Jurkat, Clone E6-1 (cell line): ENCODE measurements at regions not wholly inside any gene's neighbourhood (a gene's known extent, or its start where the extent isn't known, plus 50 kb on each side); places are given as distances from the start of the nearest gene placed in this dataset.
"Not testable (repeated sequence)": the region's sequence is repeated elsewhere in the genome, so short reads cannot be mapped to it uniquely, and the experiment has no call there.

Experiments
- DNase-seq: peaks from one replicate; pipeline ENCODE4 v3.0.0-alpha.2; 2011; ENCODE audit warnings: low read depth, low spot score
- H3K4me3 ChIP-seq: 2 replicates; pipeline ENCODE4 v1.5.1; 2011; ENCODE audit warnings: mild to moderate bottlenecking, low read length, control low read depth, moderate library complexity

DNA sequence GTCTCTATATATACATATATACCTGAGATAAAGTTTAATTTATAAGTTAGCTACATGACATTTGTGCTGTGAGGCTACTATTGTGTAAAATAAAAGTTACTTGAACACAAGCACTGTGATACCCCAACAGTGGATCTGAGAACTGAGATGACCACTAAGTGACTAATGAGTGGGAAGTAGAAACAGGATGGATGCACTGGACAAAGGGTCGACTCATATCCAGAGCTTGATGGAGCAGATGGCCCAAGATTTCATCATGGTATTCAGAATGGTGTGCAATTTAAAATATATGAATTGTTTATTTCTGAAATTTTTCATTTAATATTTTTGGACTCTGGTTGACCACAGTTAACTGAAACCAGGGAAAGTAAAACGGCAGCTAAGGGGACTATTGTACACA is 908.6 kb upstream of the MDGA2 start:
- no peak overlapping the region for H3K4me3 ChIP-seq
- DNase-seq: no peak

DNA sequence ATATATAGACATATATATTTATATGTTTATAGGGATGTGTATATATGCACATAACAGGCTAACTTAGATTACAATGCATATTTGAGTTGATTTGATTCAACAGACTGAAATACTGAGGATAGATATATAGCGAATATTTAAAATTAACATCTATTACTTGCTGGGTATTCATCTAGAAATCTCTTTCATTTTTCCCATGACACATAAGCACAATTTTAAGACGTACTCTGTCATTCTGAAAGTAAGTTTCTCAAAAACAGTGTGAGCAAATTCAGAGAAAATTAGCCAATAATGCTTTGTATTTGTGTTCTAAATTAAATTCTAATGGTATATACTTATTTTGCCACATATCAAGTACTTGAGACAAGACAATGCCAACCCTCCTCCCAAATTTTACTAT is 907.5 kb upstream of the MDGA2 start:
- H3K4me3 ChIP-seq: no peak overlapping the region
- DNase-seq: no peak

DNA sequence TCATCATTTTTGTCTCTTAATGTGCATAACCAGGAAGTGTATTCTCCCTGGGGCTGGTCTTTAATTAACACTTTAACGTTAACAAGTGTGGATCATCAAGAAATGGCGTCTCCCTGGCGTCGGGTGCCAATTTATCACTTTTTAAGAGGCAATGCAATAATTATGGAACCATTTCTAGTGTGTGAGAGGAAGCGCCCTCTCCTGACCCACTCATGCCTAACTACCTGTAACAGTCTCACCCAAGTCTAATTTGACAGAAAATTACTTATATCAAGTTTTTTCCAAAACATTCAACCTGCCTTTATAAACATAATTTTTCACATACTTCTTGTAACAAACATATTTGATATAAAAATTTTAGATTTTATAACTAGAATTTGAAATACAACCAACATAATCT is 905.3 kb upstream of the MDGA2 start:
- no peak for DNase-seq
- H3K4me3 ChIP-seq: no peak overlapping the region

DNA sequence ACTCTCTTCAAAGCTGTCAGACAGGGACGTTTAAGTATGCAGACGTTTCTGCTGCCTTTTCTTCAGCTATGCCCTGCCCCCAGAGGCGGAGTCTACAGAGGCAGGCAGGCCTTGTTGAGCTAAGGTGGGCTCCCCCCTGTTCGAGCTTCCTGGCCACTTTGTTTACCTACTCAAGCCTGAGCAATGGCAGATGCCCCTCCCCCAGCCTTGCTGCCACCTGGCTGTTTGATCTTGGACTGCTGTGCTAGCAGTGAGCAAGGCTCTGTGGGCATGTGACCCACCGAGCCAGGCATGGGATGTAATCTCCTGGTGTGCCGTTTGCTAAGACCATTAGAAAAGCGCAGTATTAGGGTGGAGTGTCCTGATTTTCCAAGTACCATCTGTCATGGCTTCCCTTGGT is 900.4 kb upstream of the MDGA2 start:
- no peak overlapping the region for H3K4me3 ChIP-seq
- peak; percentile 6 for DNase-seq

DNA sequence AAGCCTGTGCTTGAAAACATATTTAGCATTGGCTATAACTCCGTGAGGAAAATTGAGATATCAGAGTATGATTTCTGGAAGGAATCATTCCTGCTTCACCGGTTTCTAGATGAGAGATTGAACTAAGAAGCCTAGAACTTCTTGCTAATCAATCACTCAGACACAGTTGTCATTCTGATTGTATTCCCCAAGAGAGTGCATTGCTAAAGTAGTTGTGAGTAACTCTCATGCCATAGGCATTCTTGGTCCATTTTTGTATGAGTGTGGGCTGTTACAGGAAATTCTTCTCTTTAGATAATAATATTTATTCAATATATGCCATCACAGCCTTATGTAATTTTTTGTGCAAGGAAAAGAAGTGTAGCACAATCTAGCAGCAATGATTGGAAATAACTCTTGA is 893.3 kb upstream of the MDGA2 start:
- no peak for DNase-seq
- H3K4me3 ChIP-seq: no peak overlapping the region

DNA sequence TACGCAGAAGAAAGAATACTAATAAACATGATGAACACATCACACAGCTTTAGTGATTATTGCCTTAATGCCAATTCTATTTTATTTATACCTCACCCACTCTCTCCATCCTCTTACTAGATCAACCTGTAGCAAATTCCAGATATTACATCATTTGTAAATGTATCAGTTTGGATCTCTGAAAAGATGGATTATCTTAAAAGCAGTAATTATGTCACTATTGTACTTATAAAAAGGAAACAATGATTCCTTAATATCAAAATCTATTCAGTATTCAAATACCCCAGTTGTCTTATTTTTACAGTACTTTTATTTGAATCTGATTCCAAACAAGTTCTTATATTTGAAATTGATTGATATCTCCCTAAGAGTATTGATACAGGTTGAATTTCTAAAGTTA is 892.8 kb upstream of the MDGA2 start:
- no peak for DNase-seq
- no peak overlapping the region for H3K4me3 ChIP-seq

DNA sequence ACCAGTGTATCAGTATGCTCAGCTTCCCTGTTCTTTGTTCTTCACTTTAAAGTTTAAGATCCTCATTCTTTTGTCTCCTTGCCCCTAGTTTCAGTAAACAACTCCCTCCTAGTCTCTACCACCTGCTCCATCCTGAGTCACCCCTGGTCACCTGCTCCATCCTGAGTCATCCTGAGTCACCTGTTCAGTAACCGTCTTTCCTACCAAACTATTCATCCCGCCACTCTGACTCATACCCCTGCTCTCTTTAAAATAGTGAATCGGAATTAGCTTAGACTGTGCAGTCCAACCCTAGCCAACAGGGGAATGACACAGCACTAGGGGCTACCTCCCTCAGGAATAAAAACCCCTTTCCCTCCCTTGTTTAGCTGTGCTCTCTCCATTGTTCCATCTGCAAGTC is 888.1 kb upstream of the MDGA2 start:
- no peak for DNase-seq

DNA sequence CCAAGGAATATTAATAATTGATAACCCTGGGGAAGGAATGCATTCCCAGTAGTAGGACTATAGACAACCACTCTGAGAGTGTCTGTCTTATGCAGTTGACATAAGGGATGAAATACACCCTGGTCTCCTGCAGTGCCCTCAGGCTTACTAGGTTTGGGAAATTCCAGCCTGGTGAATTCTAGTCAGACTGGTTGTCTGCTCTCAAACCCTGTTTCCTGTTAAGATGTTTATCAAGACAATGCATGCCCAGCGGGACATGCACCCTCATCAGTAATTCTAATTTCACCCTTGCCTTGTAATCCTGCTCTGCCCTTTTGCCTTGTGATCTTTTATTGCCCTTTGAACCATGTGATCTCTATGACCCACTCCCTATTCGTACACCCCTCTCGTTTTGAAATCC is 886.0 kb upstream of the MDGA2 start:
- not testable (repeated sequence) for H3K4me3 ChIP-seq, DNase-seq

More for the DNA sequence above, 888.1 kb upstream of the MDGA2 start:
- no peak overlapping the region for H3K4me3 ChIP-seq

DNA sequence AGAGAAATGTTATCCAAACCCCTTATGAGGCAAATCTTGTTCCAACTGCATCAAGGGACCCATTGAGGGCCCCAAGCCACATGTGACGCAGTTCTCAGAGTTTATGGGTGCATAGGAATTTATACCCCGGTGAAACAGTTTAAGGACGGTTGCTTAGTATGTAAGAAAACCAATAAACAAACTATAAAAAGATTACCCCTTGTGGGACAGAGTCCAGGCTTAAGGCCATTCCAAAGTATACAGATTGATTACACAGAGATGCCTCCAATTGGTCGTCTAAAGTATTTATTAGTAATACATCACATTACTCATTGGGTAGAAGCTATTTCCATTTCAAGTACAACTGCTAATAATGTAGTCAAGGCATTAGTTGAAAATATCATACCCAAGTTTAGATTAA is 885.0 kb upstream of the MDGA2 start:
- no peak overlapping the region for H3K4me3 ChIP-seq
- no peak for DNase-seq

DNA sequence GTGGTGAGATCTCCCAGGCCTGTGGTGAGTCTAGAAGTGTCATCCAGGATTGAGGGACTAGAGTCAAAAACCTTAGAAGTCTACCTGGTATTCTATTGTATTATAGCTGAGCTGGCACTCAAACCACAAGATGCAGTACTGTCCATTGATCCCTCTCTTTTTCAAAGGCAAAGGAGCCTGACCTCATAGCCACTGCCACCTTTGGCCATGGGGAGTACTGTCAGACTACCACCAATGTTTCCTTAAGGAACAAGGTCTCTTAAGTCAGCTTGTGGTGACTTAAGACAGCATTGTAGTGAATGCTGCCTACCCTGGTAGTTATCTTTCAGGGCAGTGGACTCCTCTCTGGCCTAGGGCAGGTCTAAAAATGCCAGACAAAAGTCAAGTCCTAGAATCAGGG is 878.0 kb upstream of the MDGA2 start:
- H3K4me3 ChIP-seq: no peak overlapping the region
- DNase-seq: no peak

DNA sequence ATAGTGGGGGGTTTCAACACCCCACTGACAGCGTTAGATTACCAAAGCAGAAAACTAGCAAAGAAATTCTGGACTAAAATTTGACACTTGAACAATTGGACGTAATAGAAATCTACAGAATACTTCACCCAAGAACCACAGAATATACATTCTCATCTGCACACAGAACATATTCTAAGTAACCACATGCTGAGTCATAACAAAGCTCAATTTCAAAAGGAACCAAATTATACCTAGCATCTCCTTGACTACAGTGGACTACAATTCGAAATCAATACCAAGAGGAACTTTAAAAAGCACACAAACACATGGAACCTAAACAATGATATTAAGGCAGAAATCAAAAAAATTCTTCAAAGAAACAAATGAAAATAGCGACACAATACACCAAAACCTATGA is 871.6 kb upstream of the MDGA2 start:
- no peak overlapping the region for H3K4me3 ChIP-seq
- no peak for DNase-seq

DNA sequence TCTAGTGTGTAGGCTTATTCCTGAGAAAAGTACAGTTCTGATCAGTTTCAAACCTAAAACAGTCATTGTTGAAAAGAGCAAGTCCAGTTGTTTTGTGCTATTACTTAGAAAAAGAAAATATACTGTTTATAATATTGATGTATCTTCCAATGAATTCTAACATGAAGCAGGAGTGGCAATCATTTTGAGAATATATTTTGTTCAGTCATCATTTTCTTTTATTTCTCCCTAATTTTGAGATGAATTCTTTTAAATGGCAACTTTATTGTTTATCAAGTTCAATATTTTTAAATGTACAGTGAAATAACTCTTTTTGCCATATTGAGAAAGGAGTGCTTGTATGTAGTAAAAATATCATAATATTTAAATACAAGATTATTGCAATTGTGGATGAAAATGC is 862.2 kb upstream of the MDGA2 start:
- H3K4me3 ChIP-seq: no peak overlapping the region
- DNase-seq: no peak

DNA sequence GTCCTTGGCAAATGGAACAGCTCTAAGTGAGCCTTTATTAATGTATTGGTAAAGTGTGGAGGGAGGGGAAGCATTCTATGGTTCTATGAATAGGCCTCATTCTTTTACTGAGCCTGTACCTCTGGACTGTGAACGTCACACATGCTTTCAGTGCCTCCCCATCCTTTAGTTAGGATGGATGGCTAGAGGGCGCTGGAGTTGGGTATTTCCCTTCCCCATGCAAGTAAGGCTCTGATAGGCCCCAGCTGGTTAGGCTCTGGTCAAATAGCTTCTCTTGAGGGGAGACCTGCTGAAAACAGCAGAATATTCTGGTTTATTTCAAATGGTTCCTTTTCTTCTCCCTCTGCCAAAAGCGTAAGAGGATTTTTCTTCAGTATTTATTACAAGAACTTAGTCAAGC is 860.9 kb upstream of the MDGA2 start:
- DNase-seq: peak; percentile 7
- no peak overlapping the region for H3K4me3 ChIP-seq

DNA sequence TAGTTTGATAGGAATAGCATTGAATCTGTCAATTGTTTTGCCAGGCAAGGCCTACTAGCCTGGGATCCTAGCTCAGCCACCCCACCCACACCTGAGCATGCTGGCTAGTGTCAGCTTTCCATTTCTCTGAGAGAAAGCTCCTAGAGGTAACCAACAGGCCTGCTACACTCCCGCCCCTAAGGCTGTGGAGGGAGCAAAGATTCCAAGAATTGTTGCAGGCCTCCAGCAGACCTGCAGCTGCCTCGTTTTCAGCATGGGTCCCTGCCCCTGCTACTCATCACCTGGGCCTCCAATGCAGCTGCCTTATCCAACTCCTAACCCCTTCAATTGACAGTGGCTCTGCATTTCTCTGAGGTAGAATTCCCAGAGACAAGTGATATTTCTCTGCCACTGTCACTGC is 852.4 kb upstream of the MDGA2 start:
- DNase-seq: no peak

DNA sequence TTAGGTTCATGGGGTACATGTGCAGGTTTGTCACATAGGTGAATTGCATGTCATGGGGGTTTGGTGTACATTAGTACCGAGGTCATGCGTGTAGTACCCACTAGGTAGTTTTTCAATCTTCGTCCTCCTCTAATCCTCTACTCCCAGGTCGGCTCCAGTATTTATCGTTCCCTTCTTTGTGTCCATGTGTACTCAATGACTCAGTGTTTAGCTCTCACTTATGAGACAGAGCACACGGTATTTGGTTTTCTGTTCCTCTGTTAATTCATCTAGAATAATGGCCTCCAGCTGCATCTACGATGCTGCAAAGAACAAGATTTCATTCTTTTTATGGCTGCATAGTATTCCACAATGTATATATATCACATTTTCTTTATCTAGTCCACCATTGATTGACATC is 850.9 kb upstream of the MDGA2 start:
- DNase-seq: no peak
- no peak overlapping the region for H3K4me3 ChIP-seq

More for the DNA sequence above, 852.4 kb upstream of the MDGA2 start:
- H3K4me3 ChIP-seq: no peak overlapping the region

DNA sequence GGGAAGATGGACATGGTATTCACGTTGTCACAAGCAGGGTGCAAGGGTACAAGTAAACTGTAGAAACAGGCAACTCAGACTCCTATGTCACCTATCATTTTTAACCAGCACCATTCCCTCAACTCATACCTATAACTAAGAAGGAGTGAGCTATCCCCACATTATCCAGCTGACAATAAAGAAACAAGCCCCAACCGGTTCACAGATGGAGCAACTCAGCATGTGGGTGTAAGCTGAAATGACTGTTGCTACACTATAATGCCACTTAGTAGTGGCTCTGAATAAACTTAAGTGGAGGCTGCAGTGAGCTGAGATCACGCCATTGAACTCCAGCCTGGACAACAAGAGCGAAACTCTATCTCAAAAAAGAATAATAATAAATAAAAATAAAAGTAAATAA is 829.5 kb upstream of the MDGA2 start:
- DNase-seq: no peak
- no peak overlapping the region for H3K4me3 ChIP-seq

DNA sequence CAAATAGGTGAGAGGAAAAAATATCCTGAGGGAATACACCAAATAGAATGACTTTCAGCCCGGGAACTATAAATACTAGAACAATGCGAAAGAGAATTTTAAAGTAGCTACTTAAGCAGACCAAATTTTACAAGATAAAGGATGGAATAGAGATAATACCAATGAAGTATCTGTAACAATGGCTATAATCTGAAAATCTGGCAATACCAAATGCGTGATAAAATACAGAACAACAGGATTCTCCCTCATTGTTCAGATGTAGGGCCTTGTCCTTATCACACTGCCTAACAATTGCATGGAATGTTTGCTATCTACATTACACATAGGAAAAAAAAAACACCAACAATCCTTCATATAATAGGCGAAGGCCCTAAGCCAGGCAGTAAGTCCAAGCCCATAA is 815.4 kb upstream of the MDGA2 start:
- DNase-seq: no peak
- no peak overlapping the region for H3K4me3 ChIP-seq

DNA sequence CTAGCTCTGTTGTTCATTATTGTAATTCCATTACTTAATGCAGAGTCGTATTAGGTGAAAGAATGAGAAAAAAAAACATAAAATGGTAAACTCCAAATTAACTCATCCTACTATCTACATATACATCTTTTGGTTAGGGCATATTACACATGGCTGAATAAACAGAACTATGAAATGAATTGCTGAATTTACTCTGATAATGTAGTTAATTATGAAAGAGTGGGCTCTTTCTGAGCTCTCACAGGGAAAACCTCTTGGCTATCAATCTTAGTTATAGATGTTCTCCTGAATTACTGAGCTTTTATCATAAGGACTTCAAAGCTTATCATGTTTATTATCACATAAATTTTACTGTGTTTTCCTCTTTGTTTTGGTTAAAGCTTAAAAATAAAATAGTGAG is 798.5 kb upstream of the MDGA2 start:
- DNase-seq: no peak
- no peak overlapping the region for H3K4me3 ChIP-seq

DNA sequence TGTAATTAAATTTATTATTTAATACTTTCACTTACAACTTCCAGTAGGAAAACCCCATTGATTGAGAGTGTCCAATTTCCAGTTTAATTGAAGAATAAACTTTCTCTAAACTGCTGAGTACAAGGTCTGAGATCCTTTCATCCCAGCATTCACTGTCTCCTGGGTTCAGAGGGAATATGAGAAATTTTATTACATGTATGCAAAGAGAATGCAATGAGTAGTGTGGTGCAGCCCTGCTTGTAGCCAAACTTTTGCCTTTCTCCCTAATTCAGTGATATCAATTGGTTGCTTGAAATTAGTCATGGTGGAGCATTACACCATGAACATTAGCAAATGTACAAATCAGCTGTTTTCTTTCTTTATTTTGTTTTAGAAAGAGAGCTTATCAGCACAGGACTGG is 780.6 kb upstream of the MDGA2 start:
- DNase-seq: no peak
- no peak overlapping the region for H3K4me3 ChIP-seq

DNA sequence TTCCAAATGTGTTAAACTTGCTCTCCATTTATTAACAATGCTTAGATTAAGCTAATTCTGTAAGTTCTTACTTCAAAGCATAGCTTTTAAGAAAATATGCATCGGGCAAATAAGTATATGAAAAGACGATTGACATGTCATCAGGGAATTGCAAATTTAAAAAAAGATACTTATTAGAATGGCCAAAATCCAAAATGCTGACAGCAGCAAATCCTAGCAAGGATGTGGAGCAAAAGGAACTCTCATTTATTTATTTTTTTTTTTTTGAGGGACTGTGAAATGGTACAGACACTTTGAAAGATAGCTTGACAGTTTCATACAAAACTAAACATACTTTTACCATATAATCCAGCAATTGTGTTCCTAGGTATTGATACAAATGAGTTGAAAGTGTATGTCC is 779.5 kb upstream of the MDGA2 start:
- no peak for DNase-seq
- no peak overlapping the region for H3K4me3 ChIP-seq

DNA sequence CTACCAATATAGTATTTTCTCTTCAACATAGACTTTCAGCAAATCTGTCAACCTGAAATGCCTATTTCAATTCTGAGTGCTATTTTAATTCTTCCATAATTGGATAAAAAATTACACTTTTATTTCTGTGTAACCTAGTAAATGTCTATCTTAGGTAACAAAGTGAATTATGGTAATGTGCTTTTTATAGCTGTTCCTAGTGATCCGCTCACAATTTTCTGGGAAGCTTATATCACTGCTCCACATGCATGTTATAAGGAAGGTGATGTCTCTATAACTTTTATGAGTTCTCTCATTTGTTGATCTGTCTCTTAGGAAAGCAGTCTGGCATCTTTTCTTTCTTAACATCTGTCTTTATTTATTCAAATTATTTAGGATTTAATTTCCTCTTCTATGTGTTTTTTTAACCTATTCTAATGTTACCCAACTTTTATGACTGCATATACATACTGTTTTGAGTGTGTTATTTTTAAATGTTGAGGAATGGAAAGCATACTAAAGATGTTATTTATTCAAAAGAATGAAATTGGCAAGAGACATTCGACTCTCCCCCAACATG is 777.1 kb upstream of the MDGA2 start:
- H3K4me3 ChIP-seq: no peak overlapping the region
- no peak for DNase-seq

DNA sequence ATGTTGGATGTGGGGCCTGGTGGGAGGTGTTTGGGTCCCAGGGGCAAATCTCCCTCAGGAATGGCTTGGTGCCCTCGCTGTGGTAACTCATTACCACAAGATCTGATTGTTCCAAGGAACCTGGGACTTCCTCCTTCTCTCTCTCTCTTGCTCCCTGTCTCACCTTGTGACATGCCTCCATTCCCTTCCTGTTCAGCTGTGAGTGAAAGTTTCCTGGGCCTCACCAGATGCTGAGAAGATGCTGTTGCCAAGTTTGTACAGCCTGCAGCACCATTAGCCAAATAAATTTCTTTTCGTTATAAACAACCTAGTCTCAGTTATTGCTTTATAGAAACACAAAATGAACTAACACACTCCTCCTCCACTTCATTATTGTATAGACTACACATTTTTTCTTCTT is 759.8 kb upstream of the MDGA2 start:
- DNase-seq: no peak
- H3K4me3 ChIP-seq: no peak overlapping the region
